Loucy (cell line): ENCODE measurements at regions not wholly inside any gene's neighbourhood (a gene's known extent, or its start where the extent isn't known, plus 50 kb on each side); places are given as distances from the start of the nearest gene placed in this dataset.

Experiments
- CTCF ChIP-seq: fragments of 200-600 bp; sonication (generic); conservative IDR thresholded peaks from 2 replicates; pipeline ENCODE4 v1.5.1; 2014; ENCODE audit warnings: mild to moderate bottlenecking, antibody characterized with exemption, low read length
- EZH2phosphoT487 ChIP-seq: fragments of 200-600 bp; IDR thresholded peaks from 2 replicates; pipeline ENCODE4 v1.6.1; 2018; ENCODE audit warnings: antibody characterized with exemption, mild to moderate bottlenecking, moderate library complexity, borderline replicate concordance

- TF ChIP-seq CTCF (no peak), EZH2phosphoT487 (no peak)
Observed at GRCh38 chr7:35419391-35419755, 165.5 kb upstream of the TBX20 start.
